ENCODE measurements at regions not wholly inside any gene's neighbourhood (a gene's known extent, or its start where the extent isn't known, plus 50 kb on each side); places are given as distances from the start of the nearest gene placed in this dataset.

GRCh38 chr10:33406596-33406995 lies 72.1 kb upstream of the NRP1 start:
- H3K27me3 ChIP-seq (ENCODE audit: control insufficient read depth in 1 of 2, insufficient read depth in 2 of 2, low read length in 1 of 2) = no peaks in the 10 kb centered on the region
- intact Hi-C loops (cut with DNase I) = no loop called here
- ATAC-seq (ENCODE audit: low FRiP score) (no peak), DNase-seq (no peak)
- H3K9me3 ChIP-seq (ENCODE audit: control insufficient read depth, low read length) = no peaks in the 10 kb centered on the region
- H3K4me3 ChIP-seq (ENCODE audit: low read length in 2 of 2) = no peak overlapping the region
- H3K27ac ChIP-seq (ENCODE audit: low read depth in 1 of 2, low read length in 2 of 2) = no peak overlapping the region
- no peaks in the 10 kb centered on the region for H3K36me3 ChIP-seq (ENCODE audit: control insufficient read depth in 1 of 2, insufficient read depth in 2 of 2, low read length in 1 of 2)
- H3K4me1 ChIP-seq (ENCODE audit: control insufficient read depth in 1 of 2, insufficient read depth in 2 of 2, low read length in 2 of 2) = no peaks in the 10 kb centered on the region
- 96% methylated on average over 2 of the region's 2 CpGs for WGBS, 2 donors

DNA sequence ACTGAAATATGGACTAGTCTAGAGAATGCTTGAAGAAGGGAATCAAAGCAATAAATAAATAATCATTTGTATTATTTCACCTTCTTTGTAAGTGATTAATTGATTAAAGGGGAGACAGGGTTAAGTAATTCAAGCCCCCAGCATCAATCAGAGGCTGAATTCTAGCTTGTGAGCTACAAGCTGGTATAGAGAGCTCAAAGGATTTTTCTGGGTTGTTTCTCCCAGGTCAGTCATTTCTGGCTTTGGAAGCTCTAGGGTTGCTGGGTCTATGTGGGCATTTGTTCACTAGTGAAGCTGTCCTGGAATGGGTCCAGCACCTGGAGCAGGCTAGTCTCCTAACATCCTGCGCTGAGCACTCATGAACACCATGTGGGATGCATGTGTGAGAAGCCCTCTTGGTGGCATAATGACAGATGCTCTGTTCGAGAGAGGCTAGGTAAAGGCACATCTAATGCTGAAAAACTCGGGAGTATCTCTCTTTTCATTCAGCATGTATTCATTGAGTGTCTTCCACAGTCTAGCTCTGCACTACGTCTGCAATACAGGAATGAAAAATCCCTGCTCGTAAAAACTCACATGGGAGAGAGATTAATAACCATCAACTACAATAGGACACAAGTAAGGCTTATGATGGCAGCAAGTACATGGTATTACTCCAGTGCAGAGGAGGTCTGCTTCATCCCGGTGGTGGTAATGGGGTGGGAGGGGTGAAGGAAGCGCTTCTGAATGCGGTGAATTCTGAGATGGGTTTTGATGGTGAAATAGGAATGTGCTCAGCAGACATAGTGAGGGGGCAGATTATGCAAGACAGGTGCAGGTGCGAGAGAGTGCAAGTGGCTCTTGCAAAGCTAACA lies 68.0 kb upstream of the NRP1 start:
- Histone ChIP-seq H3K4me3 (ENCODE audit: low read length in 2 of 2) (no peak overlapping the region), H3K27ac (ENCODE audit: low read depth in 1 of 2, low read length in 2 of 2) (no peak overlapping the region), H3K36me3 (ENCODE audit: control insufficient read depth in 1 of 2, insufficient read depth in 2 of 2, low read length in 1 of 2) (no peaks in the 10 kb centered on the region), H3K9me3 (ENCODE audit: control insufficient read depth, low read length) (peaks cover 2% of the 10 kb centered on the region), H3K27me3 (ENCODE audit: control insufficient read depth in 1 of 2, insufficient read depth in 2 of 2, low read length in 1 of 2) (no peaks in the 10 kb centered on the region), H3K4me1 (ENCODE audit: control insufficient read depth in 1 of 2, insufficient read depth in 2 of 2, low read length in 2 of 2) (no peaks in the 10 kb centered on the region)
- no peak for ATAC-seq (ENCODE audit: low FRiP score)
- intact Hi-C loops (cut with DNase I) = no loop called here
- no peak for DNase-seq
- 83 to 85% methylated on average over 9 of the region's 9 CpGs for WGBS, 2 donors

GRCh38 chr10:33401300-33401699 lies 66.8 kb upstream of the NRP1 start:
- no peaks in the 10 kb centered on the region for H3K27me3 ChIP-seq (ENCODE audit: control insufficient read depth in 1 of 2, insufficient read depth in 2 of 2, low read length in 1 of 2)
- H3K4me3 ChIP-seq (ENCODE audit: low read length in 2 of 2) = no peak overlapping the region
- H3K9me3 ChIP-seq (ENCODE audit: control insufficient read depth, low read length) = peaks cover 2% of the 10 kb centered on the region
- intact Hi-C loops (cut with DNase I) = no loop called here
- no peak for DNase-seq
- WGBS, 2 donors = 95 to 100% methylated on average over 2 of the region's 2 CpGs
- no peaks in the 10 kb centered on the region for H3K4me1 ChIP-seq (ENCODE audit: control insufficient read depth in 1 of 2, insufficient read depth in 2 of 2, low read length in 2 of 2)
- no peak for ATAC-seq (ENCODE audit: low FRiP score)
- no peaks in the 10 kb centered on the region for H3K36me3 ChIP-seq (ENCODE audit: control insufficient read depth in 1 of 2, insufficient read depth in 2 of 2, low read length in 1 of 2)
- H3K27ac ChIP-seq (ENCODE audit: low read depth in 1 of 2, low read length in 2 of 2) = no peak overlapping the region

DNA sequence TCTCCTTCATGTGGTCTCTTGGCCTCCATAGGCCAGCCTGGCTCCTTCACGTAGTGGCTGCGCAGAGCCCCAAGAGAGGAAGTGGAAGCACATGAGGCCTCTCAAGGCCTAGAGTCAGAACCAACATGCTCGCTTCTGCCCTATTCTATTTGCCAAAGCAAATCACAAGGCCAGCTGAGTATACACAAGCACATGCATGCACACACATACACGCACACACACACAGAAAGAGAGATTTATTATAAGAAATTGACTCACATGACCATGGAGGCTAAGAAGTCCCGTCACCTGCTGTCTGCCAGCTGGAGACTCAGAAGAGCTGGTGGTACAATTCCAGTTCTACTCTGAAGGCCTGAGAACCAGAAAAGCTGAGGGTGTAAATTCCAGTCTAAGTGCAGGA lies 64.3 kb upstream of the NRP1 start:
- H3K27ac ChIP-seq (ENCODE audit: low read depth in 1 of 2, low read length in 2 of 2) = no peak overlapping the region
- intact Hi-C loops (cut with DNase I) = no loop called here
- WGBS, 2 donors = 82 to 88% methylated on average over 5 of the region's 5 CpGs
- peaks cover 0 to 4% of the 10 kb centered on the region in 2 donors for H3K27me3 ChIP-seq (ENCODE audit: control insufficient read depth in 1 of 2, insufficient read depth in 2 of 2, low read length in 1 of 2)
- ATAC-seq (ENCODE audit: low FRiP score) (no peak), DNase-seq (no peak)
- H3K36me3 ChIP-seq (ENCODE audit: control insufficient read depth in 1 of 2, insufficient read depth in 2 of 2, low read length in 1 of 2) = no peaks in the 10 kb centered on the region
- no peak overlapping the region for H3K4me3 ChIP-seq (ENCODE audit: low read length in 2 of 2)
- H3K4me1 ChIP-seq (ENCODE audit: control insufficient read depth in 1 of 2, insufficient read depth in 2 of 2, low read length in 2 of 2) = no peaks in the 10 kb centered on the region
- peaks cover 2% of the 10 kb centered on the region for H3K9me3 ChIP-seq (ENCODE audit: control insufficient read depth, low read length)

DNA sequence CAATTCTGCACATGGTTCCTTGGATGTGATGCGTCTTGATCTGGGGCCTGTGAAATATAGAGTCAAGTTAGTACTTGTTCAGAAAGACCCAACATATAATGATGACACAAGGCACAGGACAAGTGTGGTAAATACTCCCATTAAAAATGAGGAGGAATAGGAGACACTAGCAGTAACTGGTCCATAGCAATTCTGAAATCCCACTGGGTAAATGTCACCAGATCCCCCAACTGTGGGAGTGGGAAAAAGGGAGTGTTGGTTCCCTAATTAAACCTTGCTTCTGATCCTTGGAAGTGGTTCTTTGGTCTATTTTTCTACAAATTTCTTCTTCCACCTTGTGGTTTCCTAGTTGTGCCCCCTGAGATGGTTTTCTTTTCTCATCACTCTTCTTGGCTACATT lies 62.5 kb upstream of the NRP1 start:
- no peaks in the 10 kb centered on the region for H3K4me1 ChIP-seq (ENCODE audit: control insufficient read depth in 1 of 2, insufficient read depth in 2 of 2, low read length in 2 of 2)
- ATAC-seq (ENCODE audit: low FRiP score) = no peak
- whole genome bisulfite sequencing, 2 donors = 3 to 54% methylated on average over 1 of the region's 1 CpG
- no peak overlapping the region for H3K4me3 ChIP-seq (ENCODE audit: low read length in 2 of 2)
- H3K9me3 ChIP-seq (ENCODE audit: control insufficient read depth, low read length) = peaks cover 2% of the 10 kb centered on the region
- H3K36me3 ChIP-seq (ENCODE audit: control insufficient read depth in 1 of 2, insufficient read depth in 2 of 2, low read length in 1 of 2) = no peaks in the 10 kb centered on the region
- DNase-seq = no peak
- peaks cover 0 to 4% of the 10 kb centered on the region in 2 donors for H3K27me3 ChIP-seq (ENCODE audit: control insufficient read depth in 1 of 2, insufficient read depth in 2 of 2, low read length in 1 of 2)
- intact Hi-C loops (cut with DNase I) = no loop called here
- H3K27ac ChIP-seq (ENCODE audit: low read depth in 1 of 2, low read length in 2 of 2) = no peak overlapping the region

DNA sequence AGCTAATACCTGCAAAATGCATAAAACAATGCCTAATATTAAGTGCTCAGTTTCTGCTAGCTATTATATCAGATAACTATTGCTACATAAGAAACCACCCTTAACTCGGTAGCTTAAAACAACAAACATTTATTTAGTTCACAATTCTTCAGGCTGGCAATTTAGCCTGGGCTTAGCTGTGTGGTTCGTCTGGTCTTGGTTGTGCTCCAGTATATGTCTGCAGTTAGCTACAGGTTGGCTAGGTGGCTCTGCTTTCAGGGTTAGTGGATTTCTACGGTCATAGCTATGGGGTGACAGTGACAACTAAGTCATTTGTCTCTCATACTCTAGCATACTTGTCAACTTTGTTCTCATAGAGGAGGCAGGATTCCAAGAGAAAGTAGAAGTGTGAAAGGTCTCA lies 61.8 kb upstream of the NRP1 start:
- intact Hi-C loops (cut with DNase I) = no loop called here
- Histone ChIP-seq H3K27me3 (ENCODE audit: control insufficient read depth in 1 of 2, insufficient read depth in 2 of 2, low read length in 1 of 2) (peaks cover 0 to 4% of the 10 kb centered on the region in 2 donors), H3K27ac (ENCODE audit: low read depth in 1 of 2, low read length in 2 of 2) (no peak overlapping the region), H3K4me3 (ENCODE audit: low read length in 2 of 2) (no peak overlapping the region), H3K36me3 (ENCODE audit: control insufficient read depth in 1 of 2, insufficient read depth in 2 of 2, low read length in 1 of 2) (no peaks in the 10 kb centered on the region), H3K4me1 (ENCODE audit: control insufficient read depth in 1 of 2, insufficient read depth in 2 of 2, low read length in 2 of 2) (no peaks in the 10 kb centered on the region), H3K9me3 (ENCODE audit: control insufficient read depth, low read length) (peaks cover 2% of the 10 kb centered on the region)
- 94 to 95% methylated on average over 3 of the region's 3 CpGs for WGBS, 2 donors
- no peak for ATAC-seq (ENCODE audit: low FRiP score)
- no peak for DNase-seq

DNA sequence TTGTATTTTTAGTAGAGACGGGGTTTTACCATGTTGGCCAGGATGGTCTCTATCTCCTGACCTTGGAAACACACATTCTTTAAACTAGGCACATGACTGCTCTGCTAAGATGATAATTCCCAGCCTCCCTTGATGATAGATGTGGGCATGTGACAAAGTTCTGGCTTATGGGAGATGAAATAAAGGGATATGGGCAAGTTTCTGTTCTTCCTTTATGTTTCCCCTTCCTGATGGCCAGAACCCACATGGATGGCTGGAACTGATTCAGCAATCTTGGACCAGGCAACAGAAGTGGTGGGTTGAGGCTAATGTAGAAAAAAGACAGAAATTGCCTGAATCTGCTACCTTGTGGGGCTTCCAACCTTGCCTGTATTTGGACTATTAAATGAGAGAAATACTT lies 60.7 kb upstream of the NRP1 start:
- WGBS, 2 donors = 79 to 80% methylated on average over 1 of the region's 1 CpG
- Histone ChIP-seq H3K4me1 (ENCODE audit: control insufficient read depth in 1 of 2, insufficient read depth in 2 of 2, low read length in 2 of 2) (no peaks in the 10 kb centered on the region), H3K27me3 (ENCODE audit: control insufficient read depth in 1 of 2, insufficient read depth in 2 of 2, low read length in 1 of 2) (peaks cover 0 to 4% of the 10 kb centered on the region in 2 donors), H3K27ac (ENCODE audit: low read depth in 1 of 2, low read length in 2 of 2) (no peak overlapping the region), H3K9me3 (ENCODE audit: control insufficient read depth, low read length) (peaks cover 2% of the 10 kb centered on the region), H3K36me3 (ENCODE audit: control insufficient read depth in 1 of 2, insufficient read depth in 2 of 2, low read length in 1 of 2) (no peaks in the 10 kb centered on the region), H3K4me3 (ENCODE audit: low read length in 2 of 2) (no peak overlapping the region)
- intact Hi-C loops (cut with DNase I) = no loop called here
- no peak for ATAC-seq (ENCODE audit: low FRiP score)
- DNase-seq = no peak

GRCh38 chr10:33392706-33393105 lies 58.2 kb upstream of the NRP1 start:
- 96% methylated on average over 5 of the region's 5 CpGs for WGBS, 2 donors
- intact Hi-C loops (cut with DNase I) = no loop called here
- H3K27me3 ChIP-seq (ENCODE audit: control insufficient read depth in 1 of 2, insufficient read depth in 2 of 2, low read length in 1 of 2) = peaks cover 0 to 4% of the 10 kb centered on the region in 2 donors
- H3K27ac ChIP-seq (ENCODE audit: low read depth in 1 of 2, low read length in 2 of 2) = no peak overlapping the region
- no peak overlapping the region for H3K4me3 ChIP-seq (ENCODE audit: low read length in 2 of 2)
- no peak for DNase-seq
- no peak for ATAC-seq (ENCODE audit: low FRiP score)
- H3K36me3 ChIP-seq (ENCODE audit: control insufficient read depth in 1 of 2, insufficient read depth in 2 of 2, low read length in 1 of 2) = no peaks in the 10 kb centered on the region
- no peaks in the 10 kb centered on the region for H3K9me3 ChIP-seq (ENCODE audit: control insufficient read depth, low read length)
- no peaks in the 10 kb centered on the region for H3K4me1 ChIP-seq (ENCODE audit: control insufficient read depth in 1 of 2, insufficient read depth in 2 of 2, low read length in 2 of 2)

Data from aorta (tissue), 5 donors.